Right forelimb (tissue), 1 donor: ENCODE measurements at regions not wholly inside any gene's neighbourhood (a gene's known extent, or its start where the extent isn't known, plus 50 kb on each side); places are given as distances from the start of the nearest gene placed in this dataset.

ENCODE experiments used
- DNase-seq: peaks from one replicate; pipeline ENCODE4 v3.0.0-alpha.2; 2018

GRCh38 chr12:107478881-107479280, 206.7 kb upstream of the PWP1 start:
- DNase-seq: no peak

GRCh38 chr12:107480836-107481608, 204.6 kb upstream of the PWP1 start:
- DNase-seq: no peak

- DNase-seq: no peak
These were observed 201.4 kb upstream of the PWP1 start for GRCh38 chr12:107484230-107484629.

- DNase-seq: no peak
These were observed 200.7 kb upstream of the PWP1 start for GRCh38 chr12:107484941-107485340.

- no peak for DNase-seq
These were observed 199.9 kb upstream of the PWP1 start for GRCh38 chr12:107485731-107486130.

- no peak for DNase-seq
These were observed 199.3 kb upstream of the PWP1 start for GRCh38 chr12:107486140-107486892.

GRCh38 chr12:107487011-107487680, 198.5 kb upstream of the PWP1 start:
- no peak for DNase-seq

GRCh38 chr12:107488666-107489065, 196.9 kb upstream of the PWP1 start:
- no peak for DNase-seq

- no peak for DNase-seq
These were observed 195.6 kb upstream of the PWP1 start for GRCh38 chr12:107490010-107490409.

- DNase-seq: no peak
These were observed 193.7 kb upstream of the PWP1 start for GRCh38 chr12:107491856-107492255.

- DNase-seq: no peak
These were observed 193.0 kb upstream of the PWP1 start for GRCh38 chr12:107492393-107493134.

- no peak for DNase-seq
These were observed 192.5 kb upstream of the PWP1 start for GRCh38 chr12:107493135-107493494.

GRCh38 chr12:107493666-107494065, 191.9 kb upstream of the PWP1 start:
- no peak for DNase-seq

GRCh38 chr12:107494331-107494730, 191.3 kb upstream of the PWP1 start:
- DNase-seq: no peak

GRCh38 chr12:107495604-107496003, 190.0 kb upstream of the PWP1 start:
- DNase-seq: no peak

GRCh38 chr12:107497231-107497630, 188.4 kb upstream of the PWP1 start:
- DNase-seq: no peak

GRCh38 chr12:107500307-107500706, 185.3 kb upstream of the PWP1 start:
- DNase-seq: no peak

GRCh38 chr12:107501681-107502080, 183.9 kb upstream of the PWP1 start:
- no peak for DNase-seq

- no peak for DNase-seq
These were observed 182.3 kb upstream of the PWP1 start for GRCh38 chr12:107503129-107503855.

- DNase-seq: no peak
These were observed 181.4 kb upstream of the PWP1 start for GRCh38 chr12:107503887-107504885.

- DNase-seq: no peak
These were observed 176.2 kb upstream of the PWP1 start for GRCh38 chr12:107509421-107509820.
